ENCODE measurements at regions not wholly inside any gene's neighbourhood (a gene's known extent, or its start where the extent isn't known, plus 50 kb on each side); places are given as distances from the start of the nearest gene placed in this dataset.

DNA sequence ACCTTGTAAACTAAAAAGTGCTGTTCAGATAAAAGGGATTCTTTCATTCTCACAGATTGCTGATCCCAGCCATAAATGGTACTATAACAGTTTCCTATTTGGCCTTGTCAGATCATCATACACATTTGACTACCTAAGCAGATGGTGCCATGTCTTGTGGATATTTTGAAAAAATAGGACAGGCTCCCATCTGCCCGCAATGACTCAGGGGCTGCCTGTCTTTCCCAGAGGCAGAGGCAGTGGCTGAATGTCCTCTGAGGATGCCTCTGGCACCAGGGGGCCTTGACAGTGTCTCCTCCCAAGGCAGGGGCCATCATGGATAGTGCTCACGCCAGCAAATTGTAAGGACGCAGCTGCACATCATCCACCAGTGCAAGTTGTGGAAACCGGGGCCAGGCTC, 323.0 kb upstream of the PODXL start:
- Histone ChIP-seq H3K9ac (ENCODE audit: control insufficient read depth, extremely low read depth, insufficient read depth, low read length) (no peak overlapping the region), H3K4me3 (ENCODE audit: control insufficient read depth in 2 of 3, extremely low read depth in 1 of 3, insufficient read depth in 2 of 3, low read depth in 1 of 3, low read length in 3 of 3) (no peak overlapping the region), H2AFZ (ENCODE audit: control insufficient read depth, low read length) (no peak overlapping the region), H4K20me1 (ENCODE audit: control insufficient read depth, extremely low read depth, insufficient read depth, low read length) (no peaks in the 10 kb centered on the region), H3K79me2 (ENCODE audit: control insufficient read depth, insufficient read depth, low read length) (no peaks in the 10 kb centered on the region), H3K9me1 (ENCODE audit: control insufficient read depth, extremely low read depth, insufficient read depth, low read length) (no peaks in the 10 kb centered on the region), H3K27me3 (ENCODE audit: control insufficient read depth, extremely low read depth, insufficient read depth, low read length) (peaks cover 3% of the 10 kb centered on the region), H3K36me3 (ENCODE audit: control insufficient read depth in 2 of 2, extremely low read depth in 1 of 2, insufficient read depth in 2 of 2, low read length in 2 of 2) (no peaks in the 10 kb centered on the region), H3K9me3 (ENCODE audit: control insufficient read depth, low read depth, low read length) (no peaks in the 10 kb centered on the region), H3K4me1 (ENCODE audit: control insufficient read depth, extremely low read depth, insufficient read depth, low read length) (peaks cover 14% of the 10 kb centered on the region), H3K27ac (ENCODE audit: control insufficient read depth, insufficient read depth, low read length) (no peak overlapping the region), H3K4me2 (ENCODE audit: control insufficient read depth, extremely low read depth, insufficient read depth, low read depth, low read length) (no peak overlapping the region)
- dilution Hi-C loops (cut with MboI; ENCODE audit: extremely low pct_ligation_motif_present, low sequenced_read_pairs): no loop called here
- TF ChIP-seq, protein P1, sequence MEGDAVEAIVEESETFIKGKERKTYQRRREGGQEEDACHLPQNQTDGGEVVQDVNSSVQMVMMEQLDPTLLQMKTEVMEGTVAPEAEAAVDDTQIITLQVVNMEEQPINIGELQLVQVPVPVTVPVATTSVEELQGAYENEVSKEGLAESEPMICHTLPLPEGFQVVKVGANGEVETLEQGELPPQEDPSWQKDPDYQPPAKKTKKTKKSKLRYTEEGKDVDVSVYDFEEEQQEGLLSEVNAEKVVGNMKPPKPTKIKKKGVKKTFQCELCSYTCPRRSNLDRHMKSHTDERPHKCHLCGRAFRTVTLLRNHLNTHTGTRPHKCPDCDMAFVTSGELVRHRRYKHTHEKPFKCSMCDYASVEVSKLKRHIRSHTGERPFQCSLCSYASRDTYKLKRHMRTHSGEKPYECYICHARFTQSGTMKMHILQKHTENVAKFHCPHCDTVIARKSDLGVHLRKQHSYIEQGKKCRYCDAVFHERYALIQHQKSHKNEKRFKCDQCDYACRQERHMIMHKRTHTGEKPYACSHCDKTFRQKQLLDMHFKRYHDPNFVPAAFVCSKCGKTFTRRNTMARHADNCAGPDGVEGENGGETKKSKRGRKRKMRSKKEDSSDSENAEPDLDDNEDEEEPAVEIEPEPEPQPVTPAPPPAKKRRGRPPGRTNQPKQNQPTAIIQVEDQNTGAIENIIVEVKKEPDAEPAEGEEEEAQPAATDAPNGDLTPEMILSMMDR (optimal IDR thresholded peaks at IDR 0.05 in 1 of 3, IDR thresholded peaks at IDR 0.05 in 1 of 3, conservative IDR thresholded peaks at IDR 0.05 in 1 of 3; ENCODE audit: extremely low read depth in 1 of 3, insufficient read depth in 2 of 3, low read length in 3 of 3): no peak
- TF ChIP-seq EZH2 (IDR thresholded peaks at IDR 0.05; ENCODE audit: low read length): no peak
- FAIRE-seq (no peak), DNase-seq (ENCODE audit: low read depth, low spot score) (no peak)

DNA sequence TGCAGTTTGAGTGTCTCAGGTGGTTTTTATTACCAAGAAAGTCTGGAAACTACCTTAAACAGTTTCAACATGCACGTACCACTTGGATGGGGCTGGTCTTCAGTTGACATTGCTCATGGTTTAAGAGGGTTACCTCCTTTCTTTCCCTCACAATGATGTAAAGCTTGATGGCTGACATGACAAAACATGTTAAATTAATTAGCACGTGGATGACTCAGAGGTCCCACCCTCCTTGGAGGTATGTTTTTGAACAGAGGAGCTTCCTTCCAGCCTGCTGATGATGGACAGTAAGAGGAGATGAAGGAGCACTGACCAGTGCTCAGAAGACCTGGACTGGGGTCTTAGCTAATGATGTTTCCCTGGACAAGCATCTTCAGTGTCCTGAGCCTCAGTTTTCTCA, 322.3 kb upstream of the PODXL start:
- no peaks in the 10 kb centered on the region for H3K9me3 ChIP-seq (ENCODE audit: control insufficient read depth, low read depth, low read length)
- peak; percentile 53 for FAIRE-seq
- H3K36me3 ChIP-seq (ENCODE audit: control insufficient read depth in 2 of 2, extremely low read depth in 1 of 2, insufficient read depth in 2 of 2, low read length in 2 of 2): no peaks in the 10 kb centered on the region
- dilution Hi-C loops (cut with MboI; ENCODE audit: extremely low pct_ligation_motif_present, low sequenced_read_pairs): no loop called here
- no peak overlapping the region for H3K27ac ChIP-seq (ENCODE audit: control insufficient read depth, insufficient read depth, low read length)
- peaks cover 3% of the 10 kb centered on the region for H3K27me3 ChIP-seq (ENCODE audit: control insufficient read depth, extremely low read depth, insufficient read depth, low read length)
- no peak overlapping the region for H2AFZ ChIP-seq (ENCODE audit: control insufficient read depth, low read length)
- H3K9me1 ChIP-seq (ENCODE audit: control insufficient read depth, extremely low read depth, insufficient read depth, low read length): no peaks in the 10 kb centered on the region
- no peaks in the 10 kb centered on the region for H4K20me1 ChIP-seq (ENCODE audit: control insufficient read depth, extremely low read depth, insufficient read depth, low read length)
- H3K9ac ChIP-seq (ENCODE audit: control insufficient read depth, extremely low read depth, insufficient read depth, low read length): no peak overlapping the region
- no peak overlapping the region for H3K4me2 ChIP-seq (ENCODE audit: control insufficient read depth, extremely low read depth, insufficient read depth, low read depth, low read length)
- H3K4me3 ChIP-seq (ENCODE audit: control insufficient read depth in 2 of 3, extremely low read depth in 1 of 3, insufficient read depth in 2 of 3, low read depth in 1 of 3, low read length in 3 of 3): no peak overlapping the region
- no peak for TF ChIP-seq EZH2 (IDR thresholded peaks at IDR 0.05; ENCODE audit: low read length)
- TF ChIP-seq, protein P1 (optimal IDR thresholded peaks at IDR 0.05 in 1 of 3, IDR thresholded peaks at IDR 0.05 in 1 of 3, conservative IDR thresholded peaks at IDR 0.05 in 1 of 3; ENCODE audit: extremely low read depth in 1 of 3, insufficient read depth in 2 of 3, low read length in 3 of 3): no peak
- peaks cover 14% of the 10 kb centered on the region for H3K4me1 ChIP-seq (ENCODE audit: control insufficient read depth, extremely low read depth, insufficient read depth, low read length)
- H3K79me2 ChIP-seq (ENCODE audit: control insufficient read depth, insufficient read depth, low read length): no peaks in the 10 kb centered on the region
- no peak for DNase-seq (ENCODE audit: low read depth, low spot score)
